ENCODE measurements at regions not wholly inside any gene's neighbourhood (a gene's known extent, or its start where the extent isn't known, plus 50 kb on each side); places are given as distances from the start of the nearest gene placed in this dataset.

DNA sequence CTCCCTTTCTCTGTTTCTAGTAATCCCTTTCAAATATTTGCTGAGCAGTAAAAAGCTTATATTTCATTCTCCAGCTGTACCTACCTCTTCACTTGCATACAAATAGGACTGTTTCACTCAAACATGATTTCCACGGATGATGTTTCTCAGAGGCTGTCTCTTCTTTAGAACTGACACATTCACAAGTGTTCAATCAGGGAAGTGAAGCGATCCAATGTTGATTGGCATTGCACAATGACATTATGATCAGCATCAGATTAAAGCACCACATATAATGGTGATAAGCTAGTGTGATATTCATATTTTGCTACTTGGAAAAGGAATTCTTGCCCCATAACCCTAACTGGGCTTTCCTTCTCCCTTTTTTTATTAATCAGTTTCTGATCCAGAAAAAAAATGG is 681.8 kb downstream of the TBC1D32 start:
- TF ChIP-seq, protein P1, sequence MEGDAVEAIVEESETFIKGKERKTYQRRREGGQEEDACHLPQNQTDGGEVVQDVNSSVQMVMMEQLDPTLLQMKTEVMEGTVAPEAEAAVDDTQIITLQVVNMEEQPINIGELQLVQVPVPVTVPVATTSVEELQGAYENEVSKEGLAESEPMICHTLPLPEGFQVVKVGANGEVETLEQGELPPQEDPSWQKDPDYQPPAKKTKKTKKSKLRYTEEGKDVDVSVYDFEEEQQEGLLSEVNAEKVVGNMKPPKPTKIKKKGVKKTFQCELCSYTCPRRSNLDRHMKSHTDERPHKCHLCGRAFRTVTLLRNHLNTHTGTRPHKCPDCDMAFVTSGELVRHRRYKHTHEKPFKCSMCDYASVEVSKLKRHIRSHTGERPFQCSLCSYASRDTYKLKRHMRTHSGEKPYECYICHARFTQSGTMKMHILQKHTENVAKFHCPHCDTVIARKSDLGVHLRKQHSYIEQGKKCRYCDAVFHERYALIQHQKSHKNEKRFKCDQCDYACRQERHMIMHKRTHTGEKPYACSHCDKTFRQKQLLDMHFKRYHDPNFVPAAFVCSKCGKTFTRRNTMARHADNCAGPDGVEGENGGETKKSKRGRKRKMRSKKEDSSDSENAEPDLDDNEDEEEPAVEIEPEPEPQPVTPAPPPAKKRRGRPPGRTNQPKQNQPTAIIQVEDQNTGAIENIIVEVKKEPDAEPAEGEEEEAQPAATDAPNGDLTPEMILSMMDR (IDR thresholded peaks at IDR 0.05): no peak
- TF ChIP-seq POLR2A (IDR thresholded peaks at IDR 0.05): no peak

Measured in uterus (tissue), 2 donors.